Stomach (tissue), 4 donors: ENCODE measurements at regions not wholly inside any gene's neighbourhood (a gene's known extent, or its start where the extent isn't known, plus 50 kb on each side); places are given as distances from the start of the nearest gene placed in this dataset.

Source experiments
- CTCF ChIP-seq, 7 experiments: fragments of 450-650 bp in 4 of 7; fragments of 200-600 bp in 3 of 7; sonication (generic) in 3 of 7; IDR thresholded peaks; one replicate each; pipeline ENCODE4 v1.5.1; 2016 to 2019; ENCODE audit warnings: antibody characterized with exemption in 7 of 7, control low read depth in 2 of 7, mild to moderate bottlenecking in 1 of 7
- EP300 ChIP-seq: sonication (generic); formaldehyde crosslinking; IDR thresholded peaks from one replicate; pipeline ENCODE4 v1.6.1; 2017; ENCODE audit warnings: antibody characterized with exemption
- POLR2A ChIP-seq, 4 donors: fragments of 450-650 bp; IDR thresholded peaks; one replicate each; pipeline ENCODE4 v1.6.1; 2016; ENCODE audit warnings: antibody characterized with exemption in 4 of 4, control low read depth in 2 of 4, mild to moderate bottlenecking in 1 of 4, moderate library complexity in 1 of 4
- POLR2AphosphoS5 ChIP-seq, 3 donors: sonication (generic); formaldehyde crosslinking; IDR thresholded peaks; one replicate each; pipeline ENCODE4 v1.6.1; 2016; ENCODE audit warnings: antibody characterized with exemption in 3 of 3

DNA sequence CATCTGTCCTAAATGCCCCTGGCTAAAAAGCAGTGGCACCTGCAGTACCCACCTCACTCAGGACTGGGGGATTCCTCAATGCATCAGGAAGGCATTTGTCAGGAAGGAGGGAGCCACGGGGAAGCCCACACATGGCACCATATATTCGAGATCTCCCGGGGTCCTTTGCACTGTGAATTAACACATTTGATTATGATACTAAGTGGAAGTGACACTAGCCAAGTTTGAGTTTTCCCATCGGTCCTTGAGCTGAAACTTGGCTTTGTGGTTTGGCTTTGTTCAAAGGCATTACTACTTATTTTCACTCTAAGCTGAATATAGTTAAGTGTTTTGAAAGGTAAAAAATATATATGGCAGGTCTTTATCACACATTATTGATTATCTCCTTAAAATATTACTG, 168.7 kb upstream of the MYO16 start:
- TF ChIP-seq POLR2A (IDR thresholded peaks at IDR 0.05) (no peak), CTCF (IDR thresholded peaks at IDR 0.05) (no peak), EP300 (no peak), POLR2AphosphoS5 (IDR thresholded peaks at IDR 0.05) (no peak)
